T47D (cell line): ENCODE measurements at regions not wholly inside any gene's neighbourhood (a gene's known extent, or its start where the extent isn't known, plus 50 kb on each side); places are given as distances from the start of the nearest gene placed in this dataset.
"Not testable (repeated sequence)": the region's sequence is repeated elsewhere in the genome, so short reads cannot be mapped to it uniquely, and the experiment has no call there.

Experiments used
- DNase-seq, 2 experiments: peaks; one replicate each; pipeline versions ENCODE4 v3.0.0 to v3.0.0-alpha.2; 2011 to 2012; ENCODE audit warnings: low read depth in 1 of 2, low spot score in 1 of 2
- JUND ChIP-seq: IDR thresholded peaks from 2 replicates; pipeline ENCODE4 v1.6.1; 2012; ENCODE audit warnings: low read depth
- in situ Hi-C: cut with HindIII; loops from 2 replicates; pipeline ENCODE4 v1.10.0; 2016; ENCODE audit warnings: low sequenced_read_pairs, low pct_unique_long_range_greater_than_20kb

DNA sequence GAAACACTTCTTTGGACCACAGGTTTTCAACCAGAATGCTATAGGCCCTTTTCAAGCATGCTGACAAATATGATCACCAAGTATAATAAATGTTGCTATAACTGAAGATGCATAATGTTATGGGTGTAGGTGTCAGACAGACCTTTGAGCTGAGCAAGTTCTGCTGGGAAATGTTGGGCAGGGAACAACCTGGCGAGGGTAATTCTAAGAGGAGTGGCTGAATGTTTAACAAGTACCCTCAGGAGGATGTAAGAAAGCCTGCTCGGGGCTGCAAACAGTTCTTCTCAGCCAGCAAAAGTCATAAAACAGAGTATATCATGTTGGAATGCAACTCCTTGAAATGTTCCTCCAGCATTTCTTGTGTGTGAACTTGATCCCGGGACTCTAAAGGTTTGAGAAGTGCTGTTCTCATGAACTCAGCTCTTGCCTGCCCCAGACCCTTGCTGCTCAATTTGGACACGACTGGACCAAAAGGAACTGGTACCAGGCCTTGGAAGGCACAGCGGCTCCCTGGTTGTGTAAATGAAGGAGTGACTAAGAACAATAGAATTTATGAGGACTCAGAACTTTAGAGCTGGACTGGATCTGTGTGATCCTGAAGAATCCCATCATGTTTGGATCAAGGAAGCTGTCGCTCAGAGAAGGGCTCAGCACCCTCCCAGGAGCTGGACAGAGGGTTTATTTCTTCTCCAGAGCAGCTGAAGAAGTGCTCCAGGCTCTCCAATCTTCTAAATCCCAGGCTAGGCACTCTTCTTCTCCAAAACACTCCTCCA lies 143.2 kb upstream of the ANK3 start:
- in situ Hi-C loops = no loop called here
- DNase-seq = no peak
- TF ChIP-seq JUND = no peak

GRCh38 chr10:60531006-60531405 lies 141.3 kb upstream of the ANK3 start:
- DNase-seq = no peak
- TF ChIP-seq JUND = no peak
- in situ Hi-C loops = no loop called here

DNA sequence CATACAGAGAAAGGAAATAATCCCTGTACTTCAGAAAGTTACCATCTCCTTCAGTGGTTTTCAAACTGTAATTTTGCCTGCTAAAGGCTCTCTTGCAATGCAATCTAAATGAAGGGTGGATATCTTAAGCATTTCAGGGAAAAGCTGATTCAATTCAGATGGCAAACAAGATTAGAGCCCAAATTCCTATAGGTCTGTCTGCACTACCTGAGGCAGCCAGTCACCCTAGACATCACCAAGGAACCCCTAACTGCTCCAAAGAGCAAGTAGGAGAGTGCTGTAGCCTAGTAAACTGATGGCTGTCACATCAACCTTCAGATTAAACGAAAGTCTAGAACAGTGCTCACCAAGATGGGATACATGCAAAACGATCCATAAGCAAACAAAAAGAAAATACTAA lies 138.0 kb upstream of the ANK3 start:
- in situ Hi-C loops = no loop called here
- DNase-seq = no peak
- TF ChIP-seq JUND = no peak

DNA sequence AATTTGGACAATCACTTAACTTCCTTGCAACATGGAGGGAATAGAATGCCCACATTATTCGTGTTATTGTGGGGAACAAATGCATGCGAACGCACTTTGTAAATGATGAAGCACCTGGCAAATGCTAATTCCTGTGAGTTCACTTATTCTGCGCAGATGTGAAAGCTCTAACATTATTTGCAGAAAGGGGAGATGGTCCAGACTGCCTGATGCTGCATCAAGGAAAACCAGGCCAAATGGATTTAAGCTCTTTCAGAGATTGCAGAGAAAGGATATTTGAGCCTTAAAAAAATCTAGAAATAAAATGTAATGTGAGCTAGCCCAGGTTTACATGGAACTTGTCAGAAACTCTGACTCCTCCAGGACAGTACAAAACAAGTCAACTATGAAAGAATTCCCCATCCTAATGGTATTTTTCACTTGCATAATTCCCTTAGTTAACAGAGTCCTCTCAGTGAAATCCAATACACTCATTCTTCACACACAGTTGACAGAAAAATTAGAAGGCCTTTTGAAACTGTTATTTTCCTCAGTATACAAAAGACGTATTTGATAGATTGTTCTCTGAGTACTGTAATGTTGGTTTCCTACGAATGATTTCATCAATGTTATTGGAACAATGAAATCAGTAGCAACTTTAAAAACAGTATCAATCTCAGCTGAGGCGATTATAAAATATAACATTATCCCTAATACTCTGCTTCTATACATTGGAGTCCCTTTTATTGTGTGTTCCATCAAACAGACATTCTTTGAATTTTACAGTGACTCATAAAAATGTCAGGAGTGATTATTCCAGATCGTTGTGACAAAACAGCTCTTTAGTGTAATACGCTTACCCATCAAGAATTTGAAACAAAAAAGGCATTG lies 136.3 kb upstream of the ANK3 start:
- in situ Hi-C loops = no loop called here
- TF ChIP-seq JUND = no peak
- DNase-seq = no peak

GRCh38 chr10:60524541-60524940 lies 134.9 kb upstream of the ANK3 start:
- no peak for DNase-seq
- in situ Hi-C loops = no loop called here
- TF ChIP-seq JUND = no peak

DNA sequence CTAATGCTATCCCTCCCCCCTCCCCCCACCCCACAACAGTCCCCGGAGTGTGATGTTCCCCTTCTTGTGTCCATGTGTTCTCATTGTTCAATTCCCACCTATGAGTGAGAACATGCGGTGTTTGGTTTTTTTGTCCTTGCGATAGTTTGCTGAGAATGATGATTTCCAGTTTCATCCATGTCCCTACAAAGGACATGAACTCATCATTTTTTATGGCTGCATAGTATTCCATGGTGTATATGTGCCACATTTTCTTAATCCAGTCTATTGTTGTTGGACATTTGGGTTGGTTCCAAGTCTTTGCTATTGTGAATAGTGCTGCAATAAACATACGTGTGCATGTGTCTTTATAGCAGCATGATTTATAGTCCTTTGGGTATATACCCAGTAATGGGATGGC lies 133.7 kb upstream of the ANK3 start:
- DNase-seq, in situ Hi-C loops: not testable (repeated sequence)

GRCh38 chr10:60522617-60523016 lies 132.9 kb upstream of the ANK3 start:
- in situ Hi-C loops = no loop called here
- DNase-seq = no peak
- TF ChIP-seq JUND = no peak

DNA sequence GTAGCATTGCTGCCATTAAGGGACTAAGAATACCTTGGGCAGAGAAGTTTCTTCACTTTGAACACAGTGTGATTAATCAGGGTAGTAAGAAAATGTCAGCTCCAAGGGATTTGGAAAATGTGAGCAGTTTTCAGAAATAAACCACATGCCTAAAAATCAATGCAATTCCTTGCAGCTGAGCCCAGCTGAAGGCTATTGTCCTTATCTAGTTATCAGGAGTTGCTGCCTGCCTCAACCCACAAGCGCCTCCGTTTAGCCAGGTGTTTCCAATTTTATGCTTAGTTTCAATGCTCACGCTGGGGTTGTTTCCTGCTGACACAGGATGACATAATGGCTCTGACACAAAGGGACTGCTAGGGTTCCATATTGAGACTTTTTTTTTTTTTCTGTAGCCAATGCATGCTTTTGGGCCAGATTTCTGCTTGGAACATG lies 132.3 kb upstream of the ANK3 start:
- no peak for DNase-seq
- in situ Hi-C loops = no loop called here

GRCh38 chr10:60518745-60519144 lies 129.1 kb upstream of the ANK3 start:
- DNase-seq = no peak
- in situ Hi-C loops = no loop called here
- TF ChIP-seq JUND = no peak

More for the DNA sequence above, 132.3 kb upstream of the ANK3 start:
- TF ChIP-seq JUND = no peak

GRCh38 chr10:60517805-60518204 lies 128.1 kb upstream of the ANK3 start:
- no peak for DNase-seq
- TF ChIP-seq JUND = no peak
- in situ Hi-C loops = no loop called here

GRCh38 chr10:60513281-60513680 lies 123.6 kb upstream of the ANK3 start:
- no peak for TF ChIP-seq JUND
- no peak for DNase-seq
- in situ Hi-C loops = no loop called here

- DNase-seq = no peak
- in situ Hi-C loops = no loop called here
- no peak for TF ChIP-seq JUND
Measured at GRCh38 chr10:60511477-60512229, 122.0 kb upstream of the ANK3 start.
